ENCODE measurements at regions not wholly inside any gene's neighbourhood (a gene's known extent, or its start where the extent isn't known, plus 50 kb on each side); places are given as distances from the start of the nearest gene placed in this dataset.

- H3K27me3 ChIP-seq (replicated peaks; ENCODE audit: control insufficient read depth, insufficient read depth, low read length), result no peaks in the 10 kb centered on the region
- H3K27me3 Mint-ChIP-seq (ENCODE audit: insufficient read depth, unreplicated experiment), result no peaks in the 10 kb centered on the region
- no peak overlapping the region for H3K27ac Mint-ChIP-seq (ENCODE audit: unreplicated experiment)
- no peak overlapping the region for H3K4me3 Mint-ChIP-seq (ENCODE audit: unreplicated experiment)
- H3K9me3 Mint-ChIP-seq (ENCODE audit: unreplicated experiment), result peaks cover under 1% of the 10 kb centered on the region
- intact Hi-C loops (cut with micrococcal nuclease; ENCODE audit: unreplicated experiment), result no loop called here
- ChIA-PET CTCF (no interaction called here), POLR2A (no interaction called here)
- BruUV-seq (replicated peaks), result no TSS peak
- H3K36me3 ChIP-seq (ENCODE audit: control insufficient read depth, insufficient read depth, low read length), result no peaks in the 10 kb centered on the region
- no peak overlapping the region for H3K4me3 ChIP-seq (ENCODE audit: low read depth, low read length)
- DNase-seq, result no peak
- H3K4me1 ChIP-seq, result no peaks in the 10 kb centered on the region
- H3K4me1 Mint-ChIP-seq (ENCODE audit: low read depth, unreplicated experiment), result no peaks in the 10 kb centered on the region
- TF ChIP-seq CTCF (IDR thresholded peaks at IDR 0.05; ENCODE audit: insufficient read depth in 1 of 2, low read depth in 1 of 2, low read length in 1 of 2, severe bottlenecking in 1 of 2, unreplicated experiment in 1 of 2), result no peak
- H3K36me3 Mint-ChIP-seq (ENCODE audit: insufficient read depth, unreplicated experiment), result no peaks in the 10 kb centered on the region
- H3K9me3 ChIP-seq, result 0 out of 2 replicates have a peak, but pooled peaks cover 7% of the 10 kb centered on the region
Measured at GRCh38 chr1:232137066-232137465, 492.9 kb downstream of the SIPA1L2 start.

- Mint-ChIP-seq H3K27me3 (ENCODE audit: insufficient read depth, unreplicated experiment) (no peaks in the 10 kb centered on the region), H3K4me1 (ENCODE audit: low read depth, unreplicated experiment) (no peaks in the 10 kb centered on the region), H3K27ac (ENCODE audit: unreplicated experiment) (no peak overlapping the region), H3K4me3 (ENCODE audit: unreplicated experiment) (no peak overlapping the region), H3K9me3 (ENCODE audit: unreplicated experiment) (peaks cover 9% of the 10 kb centered on the region), H3K36me3 (ENCODE audit: insufficient read depth, unreplicated experiment) (no peaks in the 10 kb centered on the region)
- 0 out of 2 replicates have a peak, but pooled peaks cover 7% of the 10 kb centered on the region for H3K9me3 ChIP-seq
- H3K4me1 ChIP-seq, result no peaks in the 10 kb centered on the region
- CTCF ChIA-PET, result no interaction called here
- no TSS peak for BruUV-seq (replicated peaks)
- intact Hi-C loops (cut with micrococcal nuclease; ENCODE audit: unreplicated experiment), result no loop called here
- H3K36me3 ChIP-seq (ENCODE audit: control insufficient read depth, insufficient read depth, low read length), result no peaks in the 10 kb centered on the region
- DNase-seq, result no peak
- no peak for TF ChIP-seq CTCF (IDR thresholded peaks at IDR 0.05; ENCODE audit: insufficient read depth in 1 of 2, low read depth in 1 of 2, low read length in 1 of 2, severe bottlenecking in 1 of 2, unreplicated experiment in 1 of 2)
- POLR2A ChIA-PET, result no interaction called here
- H3K4me3 ChIP-seq (ENCODE audit: low read depth, low read length), result no peak overlapping the region
- H3K27me3 ChIP-seq (replicated peaks; ENCODE audit: control insufficient read depth, insufficient read depth, low read length), result no peaks in the 10 kb centered on the region
Measured at GRCh38 chr1:232136136-232136535, 493.8 kb downstream of the SIPA1L2 start.

DNA sequence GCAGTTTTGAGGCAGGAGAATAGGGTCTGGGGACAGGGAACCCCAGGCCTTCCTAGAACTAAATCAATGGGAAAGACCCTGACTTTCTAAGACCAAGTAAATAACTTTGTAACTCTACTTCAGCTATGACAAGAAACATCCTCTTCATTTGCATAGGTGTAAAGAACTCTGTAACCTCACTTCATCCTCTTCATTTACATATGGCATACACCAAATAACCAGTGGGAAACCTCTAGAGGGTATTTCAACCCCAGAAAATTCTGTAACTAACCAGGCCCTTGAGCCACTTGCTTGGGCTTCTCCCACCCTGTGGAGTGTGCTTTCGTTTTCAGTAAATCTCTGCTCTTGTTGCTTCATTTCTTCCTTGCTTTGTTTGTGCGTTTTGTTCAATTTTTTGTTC is 495.6 kb downstream of the SIPA1L2 start:
- H3K4me3 Mint-ChIP-seq (ENCODE audit: unreplicated experiment), result no peak overlapping the region
- H3K9me3 Mint-ChIP-seq (ENCODE audit: unreplicated experiment), result peaks cover 20% of the 10 kb centered on the region
- no peaks in the 10 kb centered on the region for H3K9me3 ChIP-seq
- H3K27me3 ChIP-seq (replicated peaks; ENCODE audit: control insufficient read depth, insufficient read depth, low read length), result no peaks in the 10 kb centered on the region
- H3K36me3 ChIP-seq (ENCODE audit: control insufficient read depth, insufficient read depth, low read length), result no peaks in the 10 kb centered on the region
- H3K27ac Mint-ChIP-seq (ENCODE audit: unreplicated experiment), result no peak overlapping the region
- no peaks in the 10 kb centered on the region for H3K4me1 Mint-ChIP-seq (ENCODE audit: low read depth, unreplicated experiment)
- H3K27me3 Mint-ChIP-seq (ENCODE audit: insufficient read depth, unreplicated experiment), result no peaks in the 10 kb centered on the region
- H3K4me1 ChIP-seq, result no peaks in the 10 kb centered on the region
- intact Hi-C loops (cut with micrococcal nuclease; ENCODE audit: unreplicated experiment), result no loop called here
- no peaks in the 10 kb centered on the region for H3K36me3 Mint-ChIP-seq (ENCODE audit: insufficient read depth, unreplicated experiment)
- TF ChIP-seq CTCF (IDR thresholded peaks at IDR 0.05; ENCODE audit: insufficient read depth in 1 of 2, low read depth in 1 of 2, low read length in 1 of 2, severe bottlenecking in 1 of 2, unreplicated experiment in 1 of 2), result no peak
- DNase-seq, result no peak
- no TSS peak for BruUV-seq (replicated peaks)
- no peak overlapping the region for H3K4me3 ChIP-seq (ENCODE audit: low read depth, low read length)
- POLR2A ChIA-PET, result no interaction called here
- CTCF ChIA-PET, result no interaction called here
